HT-29 (cell line): ENCODE measurements at regions not wholly inside any gene's neighbourhood (a gene's known extent, or its start where the extent isn't known, plus 50 kb on each side); places are given as distances from the start of the nearest gene placed in this dataset. TPM values are rescaled to one million over a fixed set of nuclear protein-coding genes. Genes with fewer than 3 reads are reported as not detected.

ENCODE experiments used
- DNase-seq: peaks from one replicate; pipeline ENCODE4 v3.0.0-alpha.2; 2015; ENCODE audit warnings: low spot score
- small RNA-seq: library from RNA; depleted of rRNA; stranded (forward); fragments of <200 nt; gene quantifications from one replicate; pipeline ENCODE3, GENCODE V24; 2014

- no peak for DNase-seq
Observed at GRCh38 chr6:93566285-93566684, 146.9 kb upstream of the EPHA7 start.

- DNase-seq: no peak
Observed at GRCh38 chr6:93562582-93562981, 143.2 kb upstream of the EPHA7 start.

GRCh38 chr6:93555292-93555691 lies 135.9 kb upstream of the EPHA7 start:
- DNase-seq: no peak

GRCh38 chr6:93554018-93554417 lies 134.7 kb upstream of the EPHA7 start:
- no peak for DNase-seq

- DNase-seq: no peak
Observed at GRCh38 chr6:93550551-93551276, 131.4 kb upstream of the EPHA7 start.

- no peak for DNase-seq
Observed at GRCh38 chr6:93549868-93550267, 130.5 kb upstream of the EPHA7 start.

GRCh38 chr6:93524671-93525451 lies 105.5 kb upstream of the EPHA7 start:
- no peak for DNase-seq

GRCh38 chr6:93523365-93523764 lies 104.0 kb upstream of the EPHA7 start:
- no peak for DNase-seq

- DNase-seq: no peak
Observed at GRCh38 chr6:93516441-93516840, 97.1 kb upstream of the EPHA7 start.

GRCh38 chr6:93515736-93516135 lies 96.4 kb upstream of the EPHA7 start:
- DNase-seq: no peak

- no peak for DNase-seq
Observed at GRCh38 chr6:93498713-93499112, 79.4 kb upstream of the EPHA7 start.

GRCh38 chr6:93496548-93496947 lies 77.2 kb upstream of the EPHA7 start:
- DNase-seq: no peak

- DNase-seq: no peak
Observed at GRCh38 chr6:93494057-93494456, 74.7 kb upstream of the EPHA7 start.

- DNase-seq: no peak
Observed at GRCh38 chr6:93474733-93475179, 55.4 kb upstream of the EPHA7 start.

GRCh38 chr6:93471281-93471680 lies 51.9 kb upstream of the EPHA7 start:
- no peak for DNase-seq

Small RNA genes in the stretch of these regions (small RNA-seq; reads per million reads assigned to genes)
- gene AL078595.1: not detected
- gene RF00425: 0.29 reads per million
